GM13976 (cell line): ENCODE measurements at regions not wholly inside any gene's neighbourhood (a gene's known extent, or its start where the extent isn't known, plus 50 kb on each side); places are given as distances from the start of the nearest gene placed in this dataset.
"Not testable (repeated sequence)": the region's sequence is repeated elsewhere in the genome, so short reads cannot be mapped to it uniquely, and the experiment has no call there.

ENCODE experiments used
- DNase-seq: peaks from one replicate; pipeline ENCODE4 v3.0.0; 2012; ENCODE audit warnings: low spot score
- CTCF ChIP-seq: IDR thresholded peaks from 2 replicates; pipeline ENCODE4 v1.5.1; 2012; ENCODE audit warnings: borderline replicate concordance, mild to moderate bottlenecking; ENCODE audit not compliant: insufficient read depth; ENCODE audit errors: extremely low read depth, missing control alignments, control extremely low read depth
- in situ Hi-C: fragments of 300-500 bp; cut with MboI; formaldehyde crosslinking; loops from one replicate; pipeline ENCODE4 v1.12.0; 2022; ENCODE audit warnings: low sequenced_read_pairs, mixed read lengths, inconsistent platforms; ENCODE audit not compliant: unreplicated experiment

GRCh38 chr7:28329661-28330363 is 82.5 kb upstream of the CREB5 start:
- TF ChIP-seq CTCF = no peak
- in situ Hi-C loops = no loop called here
- DNase-seq = no peak

- no peak for DNase-seq
- no peak for TF ChIP-seq CTCF
- in situ Hi-C loops = no loop called here
Observed at GRCh38 chr7:28330384-28331070, 81.8 kb upstream of the CREB5 start.

- in situ Hi-C loops = no loop called here
- TF ChIP-seq CTCF = no peak
- no peak for DNase-seq
Observed at GRCh38 chr7:28332046-28332445, 80.3 kb upstream of the CREB5 start.

- DNase-seq, in situ Hi-C loops: not testable (repeated sequence)
Observed at GRCh38 chr7:28333548-28333947, 78.8 kb upstream of the CREB5 start.

- no peak for TF ChIP-seq CTCF
- in situ Hi-C loops = no loop called here
Observed at GRCh38 chr7:28336806-28337205, 75.5 kb upstream of the CREB5 start.

GRCh38 chr7:28338041-28338440 is 74.3 kb upstream of the CREB5 start:
- in situ Hi-C loops = no loop called here
- no peak for TF ChIP-seq CTCF
- no peak for DNase-seq

More at GRCh38 chr7:28336806-28337205, 75.5 kb upstream of the CREB5 start:
- DNase-seq = no peak

- DNase-seq = no peak
- in situ Hi-C loops = no loop called here
- TF ChIP-seq CTCF = no peak
Observed at GRCh38 chr7:28343462-28343861, 68.9 kb upstream of the CREB5 start.
